ENCODE measurements at regions not wholly inside any gene's neighbourhood (a gene's known extent, or its start where the extent isn't known, plus 50 kb on each side); places are given as distances from the start of the nearest gene placed in this dataset.

DNA sequence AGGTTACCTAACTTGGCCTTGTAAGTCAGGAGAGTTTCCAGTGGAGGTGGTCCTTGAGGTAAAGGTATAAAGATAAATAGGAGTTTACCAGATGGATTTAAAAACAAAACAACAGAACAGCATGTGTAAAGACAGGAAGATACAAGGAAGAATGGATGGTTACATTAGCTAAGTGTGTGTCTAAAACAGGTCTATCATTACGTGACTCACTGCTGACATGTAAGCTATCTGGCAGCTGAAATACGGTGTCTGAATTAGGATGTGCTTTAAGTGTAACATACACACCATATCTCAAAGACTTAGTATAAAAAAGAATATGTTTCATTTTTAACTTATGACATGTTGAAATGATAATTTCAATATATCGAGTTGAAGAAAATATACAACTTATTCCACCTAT lies 405.1 kb upstream of the ADAMTSL1 start:
- TF ChIP-seq, protein P1, sequence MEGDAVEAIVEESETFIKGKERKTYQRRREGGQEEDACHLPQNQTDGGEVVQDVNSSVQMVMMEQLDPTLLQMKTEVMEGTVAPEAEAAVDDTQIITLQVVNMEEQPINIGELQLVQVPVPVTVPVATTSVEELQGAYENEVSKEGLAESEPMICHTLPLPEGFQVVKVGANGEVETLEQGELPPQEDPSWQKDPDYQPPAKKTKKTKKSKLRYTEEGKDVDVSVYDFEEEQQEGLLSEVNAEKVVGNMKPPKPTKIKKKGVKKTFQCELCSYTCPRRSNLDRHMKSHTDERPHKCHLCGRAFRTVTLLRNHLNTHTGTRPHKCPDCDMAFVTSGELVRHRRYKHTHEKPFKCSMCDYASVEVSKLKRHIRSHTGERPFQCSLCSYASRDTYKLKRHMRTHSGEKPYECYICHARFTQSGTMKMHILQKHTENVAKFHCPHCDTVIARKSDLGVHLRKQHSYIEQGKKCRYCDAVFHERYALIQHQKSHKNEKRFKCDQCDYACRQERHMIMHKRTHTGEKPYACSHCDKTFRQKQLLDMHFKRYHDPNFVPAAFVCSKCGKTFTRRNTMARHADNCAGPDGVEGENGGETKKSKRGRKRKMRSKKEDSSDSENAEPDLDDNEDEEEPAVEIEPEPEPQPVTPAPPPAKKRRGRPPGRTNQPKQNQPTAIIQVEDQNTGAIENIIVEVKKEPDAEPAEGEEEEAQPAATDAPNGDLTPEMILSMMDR (IDR thresholded peaks at IDR 0.05), result no peak
- no peak for TF ChIP-seq POLR2A (IDR thresholded peaks at IDR 0.05)
